GM12878 (cell line): ENCODE measurements at regions not wholly inside any gene's neighbourhood (a gene's known extent, or its start where the extent isn't known, plus 50 kb on each side); places are given as distances from the start of the nearest gene placed in this dataset.

Experiments used
- ATAC-seq: fragments of 200-7000 bp; cut with Tn5 transposase; 3 replicates; pipeline ENCODE4 v1.9.1; 2020; ENCODE audit warnings: mild to moderate bottlenecking, moderate library complexity
- BruUV-seq: library from RNA; stranded (reverse); fragments of 400-500 nt; replicated peaks from 2 replicates; lab custom pipeline; 2021; lab: Mats Ljungman, UMichigan
- CTCF ChIA-PET: fragments of 300-600 bp; sonication (Branson Sonifier 250); formaldehyde crosslinking; extraction: SDS; loops from one replicate; lab custom pipeline; 2021; ENCODE audit warnings: inconsistent platforms; lab: Yijun Ruan, JAX
- POLR2A ChIA-PET: fragments of 350-600 bp; formaldehyde crosslinking; extraction: SDS; loops from one replicate; lab custom pipeline; 2021; ENCODE audit warnings: inconsistent platforms; lab: Charles Lee
- RAD21 ChIA-PET: fragments of 300-600 bp; sonication (Branson Sonifier 250); formaldehyde crosslinking; loops from one replicate; lab custom pipeline; 2023; ENCODE audit warnings: antibody characterized with exemption; ENCODE audit not compliant: unreplicated experiment; lab: Charles Lee
- SMC1A ChIA-PET: fragments of 300-600 bp; sonication (Branson Sonifier 250); formaldehyde crosslinking; loops from one replicate; lab custom pipeline; 2023; ENCODE audit not compliant: unreplicated experiment, uncharacterized antibody; lab: Charles Lee
- DNase-seq: peaks from one replicate; pipeline ENCODE4 v3.0.0-alpha.2; 2011; ENCODE audit warnings: low read depth, low spot score
- FAIRE-seq: peaks from 3 replicates; lab custom pipeline; 2011; peaks lifted over from hg19 to GRCh38; lab: Jason Lieb, UNC
- H2AFZ ChIP-seq: 2 replicates; pipeline ENCODE4 v1.6.0; 2011; ENCODE audit warnings: low read depth, low read length, control low read depth; ENCODE audit not compliant: control insufficient read depth
- H3K27ac ChIP-seq: 2 replicates; pipeline ENCODE4 v1.5.1; 2011; ENCODE audit warnings: control low read depth; ENCODE audit not compliant: control insufficient read depth, insufficient read depth
- H3K27me3 ChIP-seq, 2 experiments: replicated peaks in 1 of 2; 2 replicates each; pipeline versions ENCODE4 v1.6.0 to v1.6.1; 2011; ENCODE audit warnings: low read length in 1 of 2; ENCODE audit not compliant: control insufficient read depth in 2 of 2, insufficient read depth in 2 of 2
- H3K36me3 ChIP-seq, 2 experiments: 2 replicates each; pipeline ENCODE4 v1.5.1; 2011; ENCODE audit warnings: low read length in 1 of 2; ENCODE audit not compliant: control insufficient read depth in 2 of 2, insufficient read depth in 2 of 2
- H3K4me1 ChIP-seq: 2 replicates; pipeline ENCODE4 v1.6.1; 2011; ENCODE audit warnings: mild to moderate bottlenecking, low read length, moderate library complexity, mixed read lengths; ENCODE audit not compliant: control insufficient read depth, insufficient read depth
- H3K4me2 ChIP-seq: 2 replicates; pipeline ENCODE4 v1.6.0; 2011; ENCODE audit warnings: control low read depth; ENCODE audit not compliant: control insufficient read depth, insufficient read depth
- H3K4me3 ChIP-seq: fragments of 200-600 bp; sonication (generic); 2 replicates; pipeline ENCODE4 v1.5.1; 2016
- H3K79me2 ChIP-seq: 2 replicates; pipeline ENCODE4 v1.6.0; 2011; ENCODE audit warnings: low read length; ENCODE audit not compliant: control insufficient read depth, insufficient read depth
- H3K9ac ChIP-seq: 2 replicates; pipeline ENCODE4 v1.8.0; 2011; ENCODE audit warnings: low read length, control low read depth, mixed read lengths; ENCODE audit not compliant: control insufficient read depth, insufficient read depth
- H3K9me3 ChIP-seq: replicated peaks from 3 replicates; pipeline ENCODE4 v1.5.1; 2011; ENCODE audit warnings: mild to moderate bottlenecking, low read length; ENCODE audit not compliant: control insufficient read depth, insufficient read depth
- H4K20me1 ChIP-seq: 2 replicates; pipeline ENCODE4 v1.6.0; 2011; ENCODE audit not compliant: control insufficient read depth, insufficient read depth
- ASH2L ChIP-seq: fragments of 300-600, 200-600 bp; sonication (generic); IDR thresholded peaks from 2 replicates; pipeline ENCODE4 v1.6.1; 2017; ENCODE audit warnings: low read depth, mild to moderate bottlenecking, borderline replicate concordance
- BCLAF1 ChIP-seq: fragments of 450-650 bp; IDR thresholded peaks from 2 replicates; pipeline ENCODE4 v1.6.1; 2017; ENCODE audit warnings: antibody characterized with exemption, mild to moderate bottlenecking, moderate library complexity
- CBX3 ChIP-seq: fragments of 200-600 bp; sonication (generic); IDR thresholded peaks from 2 replicates; pipeline ENCODE4 v1.6.1; 2016; ENCODE audit warnings: low read depth, borderline replicate concordance
- GATAD2B ChIP-seq: fragments of 450-650 bp; conservative IDR thresholded peaks from 2 replicates; pipeline ENCODE4 v1.6.1; 2017; ENCODE audit warnings: low read depth, mild to moderate bottlenecking, moderate library complexity
- HDAC6 ChIP-seq: fragments of 200-600 bp; sonication (generic); IDR thresholded peaks from one replicate; pipeline ENCODE4 v1.8.0; 2017; ENCODE audit warnings: antibody characterized with exemption; ENCODE audit not compliant: unreplicated experiment
- IKZF1 ChIP-seq: fragments of 450-650 bp; conservative IDR thresholded peaks from 2 replicates; pipeline ENCODE4 v1.6.1; 2017; ENCODE audit warnings: antibody characterized with exemption, mild to moderate bottlenecking
- MXI1 ChIP-seq: fragments of 150-350 bp; IDR thresholded peaks from 2 replicates; pipeline ENCODE4 v1.6.1; 2011; ENCODE audit warnings: low read depth, mild to moderate bottlenecking, inconsistent platforms, low read length, improper control_type of control experiment
- NR2F1 ChIP-seq: fragments of 450-650 bp; conservative IDR thresholded peaks from 2 replicates; pipeline ENCODE4 v1.6.1; 2017; ENCODE audit warnings: mild to moderate bottlenecking
- NRF1 ChIP-seq: conservative IDR thresholded peaks from 2 replicates; pipeline ENCODE4 v1.6.1; 2011; ENCODE audit warnings: mild to moderate bottlenecking, low read depth, low read length, improper control_type of control experiment
- RAD21 ChIP-seq: IDR thresholded peaks from 2 replicates; pipeline ENCODE4 v1.6.1; 2011; ENCODE audit warnings: mild to moderate bottlenecking, low read depth, low read length, moderate library complexity; ENCODE audit not compliant: insufficient read depth
- RUNX3 ChIP-seq: IDR thresholded peaks from 2 replicates; pipeline ENCODE4 v1.6.1; 2012; ENCODE audit warnings: low read length, inconsistent platforms
- SMARCA5 ChIP-seq: fragments of 450-650 bp; IDR thresholded peaks from 2 replicates; pipeline ENCODE4 v1.6.1; 2017; ENCODE audit warnings: mild to moderate bottlenecking
- TBL1XR1 ChIP-seq: IDR thresholded peaks from 2 replicates; pipeline ENCODE4 v1.6.1; 2012; ENCODE audit warnings: low read depth, low read length, improper control_type of control experiment
- TCF3 ChIP-seq: IDR thresholded peaks from 2 replicates; pipeline ENCODE4 v1.6.1; 2012; ENCODE audit warnings: low read depth, mild to moderate bottlenecking, low read length, borderline replicate concordance; ENCODE audit not compliant: insufficient read depth
- WRNIP1 ChIP-seq: IDR thresholded peaks from 2 replicates; pipeline ENCODE4 v1.6.1; 2011; ENCODE audit warnings: low read depth, low read length, improper control_type of control experiment, borderline replicate concordance
- YBX1 ChIP-seq: fragments of 450-650 bp; IDR thresholded peaks from 2 replicates; pipeline ENCODE4 v1.6.1; 2016; ENCODE audit warnings: antibody characterized with exemption
- ZNF622 ChIP-seq: fragments of 450-650 bp; IDR thresholded peaks from 2 replicates; pipeline ENCODE4 v1.6.1; 2017; ENCODE audit warnings: mild to moderate bottlenecking, inconsistent platforms
- WGBS: methylation state at CpG from one replicate; pipeline ENCODE4 v1.1.6; 2016; ENCODE audit warnings: low lambda C conversion rate; ENCODE audit not compliant: insufficient replicate concordance, insufficient coverage; ENCODE audit errors: missing lambda C conversion rate; 5-methylcytosine and 5-hydroxymethylcytosine counted together
- in situ Hi-C: fragments of 300-500 bp; cut with MboI; formaldehyde crosslinking; loops from 9 replicates; pipeline ENCODE4 v1.14.3; 2018; ENCODE audit warnings: mixed read lengths
- intact Hi-C: fragments of 100-400 bp; cut with micrococcal nuclease; formaldehyde crosslinking; loops from one replicate; pipeline ENCODE4 v1.14.2; 2022; ENCODE audit not compliant: unreplicated experiment

- H3K36me3 ChIP-seq, result no peaks in the 10 kb centered on the region
- H4K20me1 ChIP-seq, result no peaks in the 10 kb centered on the region
- BruUV-seq, result no TSS peak
- ChIA-PET CTCF (interaction anchor here (0.6 to 2.9 kb wide), 15 partner anchors 8 to 533 kb away, joined by 3 to 12 read pairs (median 4); no protein-coding TSS in a partner anchor), POLR2A (interaction anchor here (0.6 kb wide), 1 partner anchor 126 kb away, joined by 3 read pairs; no protein-coding TSS in a partner anchor), RAD21 (interaction anchor here (1.2 to 1.5 kb wide), 2 partner anchors 126 to 308 kb away, joined by 5 to 6 read pairs; no protein-coding TSS in a partner anchor), SMC1A (interaction anchor here (0.7 to 1.1 kb wide), 4 partner anchors 9 to 126 kb away, joined by 3 to 4 read pairs (median 4); no protein-coding TSS in a partner anchor)
- H3K79me2 ChIP-seq, result no peaks in the 10 kb centered on the region
- H3K27me3 ChIP-seq, result 0 out of 4 replicates have a peak, but pooled peaks cover 0 to 3% of the 10 kb centered on the region in 2 experiments
- no peak; the same call in 2 of the 3 replicates for ATAC-seq
- no peak for DNase-seq
- intact Hi-C loops, result no loop called here
- in situ Hi-C loops, result no loop called here
- WGBS, result 0% methylated on average over 4 of the region's 4 CpGs
- H3K9me3 ChIP-seq, result no peaks in the 10 kb centered on the region
- H3K4me3 ChIP-seq, result no peak overlapping the region
- no peak overlapping the region for H3K9ac ChIP-seq
- H3K27ac ChIP-seq, result no peak overlapping the region
- H3K4me1 ChIP-seq, result no peaks in the 10 kb centered on the region
- no peak for FAIRE-seq
- no peak overlapping the region for H2AFZ ChIP-seq
- H3K4me2 ChIP-seq, result no peak overlapping the region
- TF ChIP-seq RAD21 (peak; percentile 21; the same call in 1 of the 2 replicates), BCLAF1 (no peak)
Observed at GRCh38 chr9:7360513-7360912, 439.1 kb downstream of the DMAC1 start.

DNA sequence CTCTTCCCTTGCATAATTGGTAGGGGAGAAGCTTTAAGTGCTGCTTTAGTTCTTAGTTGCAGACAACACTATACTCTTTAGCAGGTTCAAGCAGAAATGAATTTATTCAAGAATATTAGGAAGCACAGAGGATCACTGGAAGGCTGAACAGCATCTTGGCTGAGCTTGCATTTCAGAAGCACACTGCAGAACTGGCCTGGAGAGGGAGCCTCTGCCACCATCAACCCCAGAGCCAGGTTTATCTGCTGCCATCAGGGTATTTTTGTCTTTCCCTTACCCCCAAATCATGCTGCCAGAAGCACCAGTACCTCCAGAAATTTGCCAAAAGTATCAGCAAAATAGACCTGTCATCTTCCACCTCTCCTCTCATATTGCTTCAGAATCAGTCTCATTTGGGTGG, 440.7 kb downstream of the DMAC1 start:
- Histone ChIP-seq H3K36me3 (no peaks in the 10 kb centered on the region), H3K79me2 (no peaks in the 10 kb centered on the region), H3K9me3 (no peaks in the 10 kb centered on the region; the same call in 2 of the 3 replicates), H3K4me3 (no peak overlapping the region), H3K27me3 (peaks cover 0 to 5% of the 10 kb centered on the region in 2 experiments; a peak in 1 of 4 replicates), H3K4me1 (no peaks in the 10 kb centered on the region), H4K20me1 (no peaks in the 10 kb centered on the region), H3K27ac (no peak overlapping the region), H3K4me2 (no peak overlapping the region), H3K9ac (no peak overlapping the region), H2AFZ (no peak overlapping the region)
- ChIA-PET RAD21 (no interaction called here), POLR2A (interaction anchor here (0.5 kb wide), 1 partner anchor 856 kb away, joined by 3 read pairs; no protein-coding TSS in a partner anchor), CTCF (interaction anchor here (0.6 to 2.9 kb wide), 5 partner anchors 17 to 128 kb away, joined by 3 to 12 read pairs (median 3); no protein-coding TSS in a partner anchor), SMC1A (interaction anchor here (0.8 to 2.0 kb wide), 3 partner anchors 10 to 104 kb away, joined by 3 to 6 read pairs (median 3); no protein-coding TSS in a partner anchor)
- ATAC-seq (no peak), DNase-seq (no peak), FAIRE-seq (no peak)
- intact Hi-C loops (no loop called here), in situ Hi-C loops (no loop called here)
- BruUV-seq, result no TSS peak
- TF ChIP-seq WRNIP1 (no peak), RUNX3 (no peak), TCF3 (no peak), HDAC6 (no peak), ZNF622 (no peak), SMARCA5 (no peak), NRF1 (no peak), NR2F1 (no peak), TBL1XR1 (no peak), IKZF1 (no peak), ASH2L (no peak), GATAD2B (no peak), MXI1 (no peak), CBX3 (no peak), YBX1 (no peak)
